Fibroblast of the aortic adventitia (primary cell): ENCODE measurements at regions not wholly inside any gene's neighbourhood (a gene's known extent, or its start where the extent isn't known, plus 50 kb on each side); places are given as distances from the start of the nearest gene placed in this dataset.

Experiments used
- DNase-seq: peaks from one replicate; pipeline ENCODE4 v3.0.0-alpha.2; 2010; ENCODE audit warnings: low read depth
- H3K4me3 ChIP-seq: 2 replicates; pipeline ENCODE4 v1.5.1; 2011; ENCODE audit warnings: low read depth, mild to moderate bottlenecking, control low read depth, low read length, moderate library complexity
- TF ChIP-seq, protein P1 (sequence below): IDR thresholded peaks from 2 replicates; pipeline ENCODE4 v1.5.1; 2011; ENCODE audit warnings: mild to moderate bottlenecking, low read length, control low read depth, inconsistent platforms; ENCODE audit not compliant: insufficient read depth

DNA sequence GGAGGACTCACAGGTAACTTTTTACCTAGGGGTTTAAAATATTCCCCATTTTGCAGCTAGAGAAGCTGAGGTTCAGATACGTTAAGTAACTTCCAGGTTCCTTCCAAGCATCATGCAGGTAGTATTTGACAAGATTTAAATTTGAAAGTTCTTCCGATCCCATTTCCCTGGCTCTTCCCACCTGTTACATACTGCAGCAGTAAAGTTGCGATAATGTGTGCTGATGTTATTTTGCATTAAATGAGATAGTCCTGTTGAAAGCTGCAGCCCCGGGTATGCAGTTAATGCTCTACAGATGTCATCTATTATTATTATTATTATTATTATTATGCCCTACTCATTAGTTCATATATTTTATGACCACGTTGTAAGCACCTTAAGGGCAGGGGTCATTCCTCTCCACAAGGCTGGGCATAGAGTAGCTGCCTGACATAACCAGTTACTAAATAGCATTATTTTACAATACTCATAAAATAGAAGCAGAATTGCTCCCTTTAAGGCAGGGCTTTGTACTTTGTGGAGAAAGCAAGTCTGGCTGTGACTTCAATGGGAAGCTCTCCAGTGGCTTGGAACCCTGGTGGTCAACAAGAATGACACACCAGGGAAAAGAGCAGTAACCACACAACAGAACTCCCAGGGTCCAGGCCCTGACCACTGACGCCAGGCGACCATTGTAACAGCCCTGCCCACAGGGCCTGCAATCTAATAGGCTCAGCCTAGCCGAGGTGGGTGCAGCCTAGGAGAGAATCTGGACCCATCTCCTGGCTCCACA is 90.8 kb upstream of the CALM2 start:
- TF ChIP-seq, protein P1, sequence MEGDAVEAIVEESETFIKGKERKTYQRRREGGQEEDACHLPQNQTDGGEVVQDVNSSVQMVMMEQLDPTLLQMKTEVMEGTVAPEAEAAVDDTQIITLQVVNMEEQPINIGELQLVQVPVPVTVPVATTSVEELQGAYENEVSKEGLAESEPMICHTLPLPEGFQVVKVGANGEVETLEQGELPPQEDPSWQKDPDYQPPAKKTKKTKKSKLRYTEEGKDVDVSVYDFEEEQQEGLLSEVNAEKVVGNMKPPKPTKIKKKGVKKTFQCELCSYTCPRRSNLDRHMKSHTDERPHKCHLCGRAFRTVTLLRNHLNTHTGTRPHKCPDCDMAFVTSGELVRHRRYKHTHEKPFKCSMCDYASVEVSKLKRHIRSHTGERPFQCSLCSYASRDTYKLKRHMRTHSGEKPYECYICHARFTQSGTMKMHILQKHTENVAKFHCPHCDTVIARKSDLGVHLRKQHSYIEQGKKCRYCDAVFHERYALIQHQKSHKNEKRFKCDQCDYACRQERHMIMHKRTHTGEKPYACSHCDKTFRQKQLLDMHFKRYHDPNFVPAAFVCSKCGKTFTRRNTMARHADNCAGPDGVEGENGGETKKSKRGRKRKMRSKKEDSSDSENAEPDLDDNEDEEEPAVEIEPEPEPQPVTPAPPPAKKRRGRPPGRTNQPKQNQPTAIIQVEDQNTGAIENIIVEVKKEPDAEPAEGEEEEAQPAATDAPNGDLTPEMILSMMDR = no peak
- no peak for DNase-seq
- no peak overlapping the region for H3K4me3 ChIP-seq

DNA sequence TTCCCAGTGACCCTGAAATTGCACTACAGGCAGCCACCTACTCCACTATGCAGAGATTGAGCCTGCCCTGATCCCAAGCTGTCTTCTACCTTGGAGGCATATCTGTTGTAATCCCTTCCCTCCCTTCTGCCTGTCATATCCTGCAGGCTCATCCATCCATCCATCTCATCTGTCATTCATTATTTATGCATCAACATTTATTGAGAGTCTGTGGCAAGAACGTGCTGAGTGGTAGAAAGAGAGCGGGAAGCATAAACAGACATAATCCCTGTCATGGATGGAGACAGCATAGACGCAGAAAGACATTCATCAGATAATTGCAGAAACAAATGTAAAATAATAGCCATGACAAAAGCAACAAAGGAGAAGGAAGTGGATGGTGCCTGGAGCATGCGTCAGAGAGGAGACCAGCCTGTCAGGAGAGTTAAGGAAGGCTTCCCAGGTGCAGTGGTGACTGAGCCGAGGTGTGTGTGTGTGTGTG is 89.5 kb upstream of the CALM2 start:
- H3K4me3 ChIP-seq = no peak overlapping the region
- TF ChIP-seq, protein P1 = no peak
- no peak for DNase-seq

DNA sequence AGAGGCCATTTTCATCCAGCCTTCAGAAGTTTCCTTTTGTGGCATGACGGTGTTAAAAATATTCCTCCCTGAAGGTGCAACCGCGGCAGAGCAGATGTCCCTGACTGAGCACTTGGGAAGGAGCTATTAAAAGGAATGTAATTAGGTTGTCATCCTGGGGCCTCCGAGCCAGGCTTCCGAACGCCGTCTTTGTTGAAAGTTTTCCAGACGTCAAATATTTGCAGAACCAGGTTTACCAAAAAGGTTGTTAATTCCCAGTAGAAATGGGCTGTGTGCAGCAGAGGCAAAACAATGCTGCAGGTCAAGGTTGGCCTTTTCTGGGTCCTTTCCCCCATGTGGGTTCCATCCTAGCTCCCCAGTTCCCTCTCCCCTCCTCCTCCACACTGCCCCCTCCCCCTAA is 88.8 kb upstream of the CALM2 start:
- H3K4me3 ChIP-seq = no peak overlapping the region
- TF ChIP-seq, protein P1 = no peak
- DNase-seq = no peak

DNA sequence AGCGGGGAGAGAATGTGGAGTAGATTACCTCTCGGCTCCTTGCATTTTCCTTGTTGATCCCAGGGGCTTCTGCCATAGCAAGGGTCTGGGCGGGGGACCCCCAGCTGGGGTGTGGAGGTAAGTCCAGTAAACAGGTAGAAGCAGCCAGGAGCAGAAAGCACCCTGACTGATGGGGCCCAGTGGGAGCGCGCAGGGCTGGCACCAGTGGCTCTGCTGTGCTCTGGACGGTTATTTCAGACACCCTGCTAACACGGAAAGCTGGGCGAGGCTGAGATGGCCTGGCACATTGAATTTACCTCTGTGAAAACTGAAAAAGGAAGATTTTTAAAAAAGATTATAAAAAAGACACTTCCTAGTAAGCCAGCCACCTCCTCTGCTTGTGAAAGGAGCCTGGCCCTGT is 88.4 kb upstream of the CALM2 start:
- DNase-seq = no peak
- no peak overlapping the region for H3K4me3 ChIP-seq
- TF ChIP-seq, protein P1 = no peak

DNA sequence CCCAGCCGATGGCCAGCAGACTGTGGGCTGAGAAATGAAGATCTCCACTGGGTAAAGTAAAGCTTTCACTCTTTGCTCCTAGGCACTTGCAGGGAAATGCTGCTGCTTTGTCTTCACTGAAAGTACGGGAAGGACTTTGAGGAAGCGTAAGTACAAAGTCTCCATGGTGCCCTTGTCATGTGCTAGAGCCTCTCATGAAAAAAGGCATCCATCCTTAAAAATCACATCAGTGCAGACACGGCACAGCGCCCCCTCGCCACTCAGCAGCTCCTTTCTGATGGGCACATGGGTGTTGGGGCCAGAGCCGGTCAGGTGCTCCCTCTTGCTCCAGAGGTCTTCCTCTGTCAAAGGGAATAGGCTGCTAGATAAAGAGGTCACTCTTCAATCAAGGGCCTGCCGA is 87.8 kb upstream of the CALM2 start:
- H3K4me3 ChIP-seq = no peak overlapping the region
- DNase-seq = no peak
- TF ChIP-seq, protein P1 = no peak

DNA sequence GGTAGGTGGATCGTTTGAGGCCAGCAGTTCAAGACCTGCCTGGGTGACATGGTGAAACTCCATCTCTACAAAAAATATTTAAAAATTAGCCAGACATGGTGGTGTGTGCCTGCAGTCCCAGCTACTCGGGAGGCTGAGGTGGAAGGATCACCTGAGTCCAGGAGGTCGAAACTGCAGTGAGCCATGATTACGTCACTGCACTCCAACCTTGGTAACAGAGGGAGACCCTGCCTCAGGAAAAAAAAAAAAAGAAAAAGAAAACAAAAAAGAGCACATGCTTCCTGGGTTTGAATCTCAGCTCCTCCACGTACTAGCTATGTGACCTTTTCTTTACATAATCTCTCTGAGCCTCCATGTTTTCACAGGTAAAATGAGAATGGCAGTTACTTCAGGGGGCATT is 86.3 kb upstream of the CALM2 start:
- H3K4me3 ChIP-seq = no peak overlapping the region
- TF ChIP-seq, protein P1 = no peak
- no peak for DNase-seq

DNA sequence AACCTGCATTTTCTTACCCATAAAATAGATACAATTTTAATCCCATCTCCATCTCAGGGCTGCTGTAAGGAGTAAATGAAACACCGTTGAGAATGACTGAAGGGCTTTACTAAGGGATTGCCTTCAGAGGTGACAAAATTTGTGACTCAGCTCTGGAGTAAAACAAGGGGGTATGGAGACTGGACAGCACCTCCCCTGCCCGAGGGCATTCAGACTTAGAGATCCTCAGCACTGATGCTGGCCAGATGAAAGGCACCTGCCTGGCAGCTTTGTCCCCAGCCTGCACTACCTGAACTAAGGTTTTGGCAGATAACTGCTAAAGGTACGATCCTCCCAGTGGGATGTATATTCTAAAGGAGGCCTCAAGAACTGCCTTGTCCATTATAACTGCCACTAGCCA is 84.7 kb upstream of the CALM2 start:
- TF ChIP-seq, protein P1 = no peak
- DNase-seq = no peak
- no peak overlapping the region for H3K4me3 ChIP-seq
